GM23338 (cell line): ENCODE measurements at regions not wholly inside any gene's neighbourhood (a gene's known extent, or its start where the extent isn't known, plus 50 kb on each side); places are given as distances from the start of the nearest gene placed in this dataset.

Experiments
- ATAC-seq: fragments of 200-7000 bp; cut with Tn5 transposase; 3 replicates; pipeline ENCODE4 v1.9.1; 2020
- DNase-seq: peaks from one replicate; pipeline ENCODE4 v3.0.0-alpha.2; 2015; ENCODE audit warnings: low spot score
- H2AFZ ChIP-seq: fragments of 200-600 bp; sonication (generic); 2 replicates; pipeline ENCODE4 v1.8.0; 2016; ENCODE audit warnings: antibody characterized with exemption, mild to moderate bottlenecking, moderate library complexity
- H3F3A ChIP-seq: fragments of 200-600 bp; sonication (generic); replicated peaks from 2 replicates; pipeline ENCODE4 v1.8.0; 2017; ENCODE audit warnings: antibody characterized with exemption, mixed run types, low read depth
- H3K27ac ChIP-seq: fragments of 200-600 bp; sonication (generic); 2 replicates; pipeline ENCODE4 v1.6.1; 2016; ENCODE audit warnings: low read depth
- H3K27me3 ChIP-seq: fragments of 200-600 bp; sonication (generic); 2 replicates; pipeline ENCODE4 v1.8.0; 2016; ENCODE audit warnings: mild to moderate bottlenecking, mixed run types, moderate library complexity; ENCODE audit not compliant: insufficient read depth
- H3K36me3 ChIP-seq: fragments of 200-600 bp; sonication (generic); 2 replicates; pipeline ENCODE4 v1.8.0; 2016; ENCODE audit warnings: mild to moderate bottlenecking; ENCODE audit not compliant: insufficient read depth
- H3K4me1 ChIP-seq: fragments of 200-600 bp; sonication (generic); 2 replicates; pipeline ENCODE4 v1.8.0; 2016; ENCODE audit warnings: mild to moderate bottlenecking, moderate library complexity; ENCODE audit not compliant: insufficient read depth
- H3K4me2 ChIP-seq: fragments of 200-600 bp; sonication (generic); 2 replicates; pipeline ENCODE4 v1.7.1; 2017; ENCODE audit warnings: mixed run types
- H3K4me3 ChIP-seq: fragments of 200-600 bp; sonication (generic); 2 replicates; pipeline ENCODE4 v1.6.1; 2016; ENCODE audit warnings: mixed run types
- H3K79me2 ChIP-seq: fragments of 200-600 bp; sonication (generic); replicated peaks from 2 replicates; pipeline ENCODE4 v1.8.0; 2017; ENCODE audit warnings: mild to moderate bottlenecking; ENCODE audit not compliant: insufficient read depth
- H3K9me2 ChIP-seq: fragments of 200-600 bp; sonication (generic); 2 replicates; pipeline ENCODE4 v1.8.0; 2017; ENCODE audit not compliant: insufficient read depth
- H4K20me1 ChIP-seq: fragments of 200-600 bp; sonication (generic); replicated peaks from 2 replicates; pipeline ENCODE4 v1.8.0; 2017; ENCODE audit warnings: mild to moderate bottlenecking; ENCODE audit not compliant: insufficient read depth
- H3K27ac Mint-ChIP-seq: 2 replicates; pipeline ENCODE4 v1.8.0; 2020; ENCODE audit warnings: inconsistent platforms, mild to moderate bottlenecking, moderate library complexity, mixed read lengths
- H3K27me3 Mint-ChIP-seq: 3 replicates; pipeline ENCODE4 v1.8.0; 2022; ENCODE audit warnings: low read depth, mild to moderate bottlenecking, moderate library complexity, mixed read lengths, inconsistent platforms; ENCODE audit not compliant: insufficient read depth, poor library complexity
- H3K36me3 Mint-ChIP-seq: 3 replicates; pipeline ENCODE4 v1.8.0; 2021; ENCODE audit warnings: low read depth, mild to moderate bottlenecking, inconsistent platforms, moderate library complexity, mixed read lengths
- H3K4me1 Mint-ChIP-seq: 3 replicates; pipeline ENCODE4 v1.8.0; 2020; ENCODE audit warnings: mild to moderate bottlenecking, inconsistent platforms, mixed read lengths
- H3K4me3 Mint-ChIP-seq: 3 replicates; pipeline ENCODE4 v1.8.0; 2021; ENCODE audit warnings: moderate library complexity, mild to moderate bottlenecking, inconsistent platforms, mixed read lengths
- H3K9me3 Mint-ChIP-seq: 3 replicates; pipeline ENCODE4 v1.8.0; 2020; ENCODE audit warnings: moderate library complexity, mild to moderate bottlenecking, inconsistent platforms, mixed read lengths
- CREB1 ChIP-seq: fragments of 250-450 bp; sonication (Bioruptor Pico); IDR thresholded peaks from 2 replicates; pipeline ENCODE4 v1.5.0; 2020; ENCODE audit warnings: low read depth, mild to moderate bottlenecking, moderate library complexity
- CTCF ChIP-seq, 2 experiments: fragments of 200-600 bp in 1 of 2; sonication (generic) in 1 of 2; conservative IDR thresholded peaks; 2 replicates each; pipeline versions ENCODE4 v1.5.1 to v1.6.1; 2016 to 2017; ENCODE audit warnings: antibody characterized with exemption in 2 of 2, low read depth in 2 of 2, mild to moderate bottlenecking in 2 of 2, moderate library complexity in 1 of 2
- ETS1 ChIP-seq: IDR thresholded peaks from 2 replicates; pipeline ENCODE4 v1.6.1; 2016; ENCODE audit warnings: antibody characterized with exemption
- EZH2 ChIP-seq: fragments of 200-600 bp; sonication (generic); IDR thresholded peaks from one replicate; pipeline ENCODE4 v1.8.0; 2017; ENCODE audit warnings: antibody characterized with exemption, mild to moderate bottlenecking, low read depth; ENCODE audit not compliant: unreplicated experiment
- EZH2phosphoT487 ChIP-seq: fragments of 200-600 bp; sonication (generic); IDR thresholded peaks from one replicate; pipeline ENCODE4 v1.8.1; 2018; ENCODE audit warnings: antibody characterized with exemption; ENCODE audit not compliant: unreplicated experiment
- JUNB ChIP-seq: IDR thresholded peaks from one replicate; pipeline ENCODE4 v1.6.1; 2016; ENCODE audit warnings: antibody characterized with exemption; ENCODE audit not compliant: unreplicated experiment
- NANOG ChIP-seq: IDR thresholded peaks from 2 replicates; pipeline ENCODE4 v1.6.1; 2016; ENCODE audit warnings: antibody characterized with exemption, borderline replicate concordance
- POLR2AphosphoS5 ChIP-seq: IDR thresholded peaks from 2 replicates; pipeline ENCODE4 v1.6.1; 2016; ENCODE audit warnings: antibody characterized with exemption, low read depth
- REST ChIP-seq: IDR thresholded peaks from one replicate; pipeline ENCODE4 v1.6.1; 2018; ENCODE audit warnings: antibody characterized with exemption; ENCODE audit not compliant: unreplicated experiment
- STAT1 ChIP-seq: IDR thresholded peaks from one replicate; pipeline ENCODE4 v1.6.1; 2016; ENCODE audit warnings: antibody characterized with exemption; ENCODE audit not compliant: unreplicated experiment
- ZNF114 ChIP-seq: fragments of 250-450 bp; sonication (Bioruptor Pico); IDR thresholded peaks from 2 replicates; pipeline ENCODE4 v1.5.0; 2020; ENCODE audit warnings: mild to moderate bottlenecking, moderate library complexity
- ZNF331 ChIP-seq: fragments of 250-450 bp; sonication (Bioruptor Pico); IDR thresholded peaks from 2 replicates; pipeline ENCODE4 v1.5.0; 2020; ENCODE audit warnings: low read depth, mild to moderate bottlenecking, moderate library complexity
- ZNF462 ChIP-seq: fragments of 250-450 bp; sonication (Bioruptor Pico); IDR thresholded peaks from 2 replicates; pipeline ENCODE4 v1.5.0; 2020; ENCODE audit warnings: mild to moderate bottlenecking, moderate library complexity

- Mint-ChIP-seq H3K9me3 (no peaks in the 10 kb centered on the region), H3K27ac (no peak overlapping the region), H3K4me3 (no peak overlapping the region), H3K36me3 (no peaks in the 10 kb centered on the region), H3K27me3 (peaks cover 3% of the 10 kb centered on the region), H3K4me1 (no peaks in the 10 kb centered on the region)
- Histone ChIP-seq H3K4me1 (no peaks in the 10 kb centered on the region), H3K27ac (no peak overlapping the region), H3F3A (no peaks in the 10 kb centered on the region), H3K4me3 (no peak overlapping the region), H2AFZ (no peak overlapping the region), H3K4me2 (no peak overlapping the region), H4K20me1 (no peaks in the 10 kb centered on the region), H3K27me3 (peaks cover 27% of the 10 kb centered on the region), H3K9me2 (no peaks in the 10 kb centered on the region), H3K79me2 (no peaks in the 10 kb centered on the region), H3K36me3 (no peaks in the 10 kb centered on the region)
- DNase-seq = no peak
- no peak for ATAC-seq
- TF ChIP-seq JUNB (no peak), CTCF (conservative IDR thresholded peaks at IDR 0.05; ENCODE audit: low read depth in 2 of 2) (no peak), EZH2 (no peak), EZH2phosphoT487 (no peak), ETS1 (no peak), ZNF331 (CRISPR knock-in tag) (no peak), CREB1 (CRISPR knock-in tag) (no peak), NANOG (no peak), STAT1 (no peak), POLR2AphosphoS5 (no peak), REST (no peak), ZNF462 (no peak), ZNF114 (CRISPR knock-in tag) (no peak)
Observed at GRCh38 chr12:48266826-48267225, 63.7 kb upstream of the OR10AD1 start.
